WTC11 (cell line): ENCODE measurements at regions not wholly inside any gene's neighbourhood (a gene's known extent, or its start where the extent isn't known, plus 50 kb on each side); places are given as distances from the start of the nearest gene placed in this dataset.

Experiments used
- ATAC-seq: fragments of 200-7000 bp; cut with Tn5 transposase; 2 replicates; pipeline ENCODE4 v1.10.0; 2021; ENCODE audit warnings: mild to moderate bottlenecking, moderate library complexity
- CTCF ChIA-PET: fragments of 300-600 bp; sonication (Branson Sonifier 250); formaldehyde crosslinking; loops from one replicate; lab custom pipeline; 2021; ENCODE audit warnings: antibody characterized with exemption; lab: Charles Lee
- POLR2A ChIA-PET: fragments of 350-600 bp; sonication (Branson Sonifier 250); formaldehyde crosslinking; loops from one replicate; lab custom pipeline; 2021; ENCODE audit warnings: antibody characterized with exemption; lab: Charles Lee
- DNase-seq: peaks from one replicate; pipeline ENCODE4 v3.0.0; 2021; ENCODE audit warnings: low spot score
- H3K27ac Mint-ChIP-seq: 2 replicates; pipeline ENCODE4 v1.8.0; 2021; ENCODE audit warnings: mixed read lengths
- H3K27me3 Mint-ChIP-seq: 2 replicates; pipeline ENCODE4 v1.8.0; 2021; ENCODE audit warnings: low read depth, mild to moderate bottlenecking, moderate library complexity, mixed read lengths
- H3K36me3 Mint-ChIP-seq: 2 replicates; pipeline ENCODE4 v1.8.0; 2021; ENCODE audit warnings: mixed read lengths
- H3K4me1 Mint-ChIP-seq: 2 replicates; pipeline ENCODE4 v1.8.0; 2022; ENCODE audit warnings: mixed read lengths
- H3K4me3 Mint-ChIP-seq: 2 replicates; pipeline ENCODE4 v1.8.0; 2021; ENCODE audit warnings: mild to moderate bottlenecking, moderate library complexity, mixed read lengths
- H3K9me3 Mint-ChIP-seq: 2 replicates; pipeline ENCODE4 v1.8.0; 2021; ENCODE audit warnings: mixed read lengths
- FOXJ3 ChIP-seq: sonication (generic); formaldehyde crosslinking; IDR thresholded peaks from 2 replicates; pipeline ENCODE4 v1.9.0; 2021; ENCODE audit warnings: missing genetic modification reagents, mild to moderate bottlenecking, borderline replicate concordance
- JAZF1 ChIP-seq: fragments of 250-450 bp; sonication (Bioruptor Pico); IDR thresholded peaks from 2 replicates; pipeline ENCODE4 v1.9.0; 2021; ENCODE audit warnings: moderate library complexity, mild to moderate bottlenecking, inconsistent platforms
- MYBL2 ChIP-seq: sonication (generic); formaldehyde crosslinking; IDR thresholded peaks from 2 replicates; pipeline ENCODE4 v1.8.1; 2023; ENCODE audit warnings: mild to moderate bottlenecking, moderate library complexity, missing genetic modification reagents
- SMAD3 ChIP-seq: sonication (generic); formaldehyde crosslinking; IDR thresholded peaks from 2 replicates; pipeline ENCODE4 v1.8.0; 2022; ENCODE audit warnings: missing genetic modification reagents, mild to moderate bottlenecking, borderline replicate concordance
- SMAD4 ChIP-seq: sonication (generic); formaldehyde crosslinking; IDR thresholded peaks from 2 replicates; pipeline ENCODE4 v1.8.0; 2022; ENCODE audit warnings: mild to moderate bottlenecking, missing genetic modification reagents
- TEAD4 ChIP-seq: sonication (generic); formaldehyde crosslinking; IDR thresholded peaks from 2 replicates; pipeline ENCODE4 v1.8.0; 2022; ENCODE audit warnings: mild to moderate bottlenecking, missing genetic modification reagents
- ZNF317 ChIP-seq: sonication (generic); formaldehyde crosslinking; IDR thresholded peaks from 2 replicates; pipeline ENCODE4 v1.8.1; 2023; ENCODE audit warnings: low read depth, mild to moderate bottlenecking, moderate library complexity, missing genetic modification reagents, borderline replicate concordance
- TF ChIP-seq, protein P1 (sequence below): sonication (generic); formaldehyde crosslinking; IDR thresholded peaks from 2 replicates; pipeline ENCODE4 v1.8.0; 2022; ENCODE audit warnings: missing genetic modification reagents
- TF ChIP-seq, protein P2 (sequence below): sonication (generic); formaldehyde crosslinking; IDR thresholded peaks from 2 replicates; pipeline ENCODE4 v1.8.0; 2022; ENCODE audit warnings: mild to moderate bottlenecking, missing genetic modification reagents
- TF ChIP-seq, protein P3 (sequence below): fragments of 250-450 bp; sonication (Bioruptor Pico); conservative IDR thresholded peaks from 2 replicates; pipeline ENCODE4 v1.9.0; 2021; ENCODE audit warnings: mild to moderate bottlenecking
- TF ChIP-seq, protein P4 (sequence below): sonication (generic); formaldehyde crosslinking; IDR thresholded peaks from 2 replicates; pipeline ENCODE4 v1.8.0; 2022; ENCODE audit warnings: mild to moderate bottlenecking, missing genetic modification reagents
- TF ChIP-seq, protein P5 (sequence below): sonication (generic); formaldehyde crosslinking; IDR thresholded peaks from 2 replicates; pipeline ENCODE4 v1.8.1; 2023; ENCODE audit warnings: mild to moderate bottlenecking, missing genetic modification reagents
- TF ChIP-seq, protein P6 (sequence below): sonication (generic); formaldehyde crosslinking; IDR thresholded peaks from 2 replicates; pipeline ENCODE4 v1.8.1; 2022; ENCODE audit warnings: mild to moderate bottlenecking, missing genetic modification reagents, moderate library complexity, borderline replicate concordance
- TF ChIP-seq, protein P7 (sequence below): fragments of 250-450 bp; sonication (Bioruptor Pico); IDR thresholded peaks from 2 replicates; pipeline ENCODE4 v1.9.0; 2021; ENCODE audit warnings: mild to moderate bottlenecking
- TF ChIP-seq, protein P8 (sequence below): fragments of 250-450 bp; sonication (Bioruptor Pico); IDR thresholded peaks from 2 replicates; pipeline ENCODE4 v2.1.2; 2022; ENCODE audit warnings: mild to moderate bottlenecking, moderate library complexity
- TF ChIP-seq, protein P9 (sequence below): fragments of 250-450 bp; sonication (Bioruptor Pico); IDR thresholded peaks from 2 replicates; pipeline ENCODE4 v1.9.0; 2021; ENCODE audit warnings: mild to moderate bottlenecking
- TF ChIP-seq, protein P10 (sequence below): sonication (generic); formaldehyde crosslinking; IDR thresholded peaks from 2 replicates; pipeline ENCODE4 v1.8.0; 2022; ENCODE audit warnings: mild to moderate bottlenecking, missing genetic modification reagents

DNA sequence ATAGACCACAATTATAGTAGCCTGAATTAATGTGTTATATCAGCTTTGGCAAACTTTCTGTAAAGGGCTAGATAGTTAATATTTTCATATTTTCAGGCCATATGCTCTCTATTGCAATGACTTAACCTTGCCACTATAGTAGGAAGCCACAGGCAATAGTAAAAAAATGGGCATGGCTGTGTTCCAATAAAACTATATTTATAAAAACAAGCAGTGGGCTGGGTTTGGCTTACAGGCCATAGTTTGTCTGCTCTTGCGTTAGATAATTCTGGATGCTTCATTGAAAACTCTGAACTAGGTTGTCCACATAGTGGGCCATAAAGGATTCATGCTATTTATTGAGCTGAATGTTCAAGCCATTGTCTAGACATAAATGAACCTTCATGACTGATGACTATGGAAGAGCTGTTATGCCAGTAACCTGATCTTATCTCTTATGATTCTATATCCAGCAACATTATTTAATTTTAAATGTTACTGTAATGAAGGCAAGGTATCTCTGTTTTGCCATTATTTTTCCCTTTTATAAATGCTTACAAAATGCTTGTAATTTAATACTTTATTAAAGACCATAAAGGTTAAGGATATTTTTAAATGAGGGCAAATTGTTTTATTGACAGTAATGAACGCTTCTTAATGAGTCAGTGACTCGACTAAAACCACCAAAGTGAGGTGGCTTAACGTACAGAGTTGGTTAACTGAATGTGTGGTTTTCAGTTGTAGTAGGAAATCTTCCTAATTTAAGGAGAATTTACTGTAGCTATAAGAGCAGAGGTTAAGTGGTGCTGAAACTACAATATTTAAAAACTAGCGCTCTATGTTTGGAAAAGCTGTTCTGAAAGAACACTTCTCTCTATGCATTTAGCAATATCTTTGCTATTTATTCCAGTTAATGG is 560.6 kb downstream of the PRR16 start (continued):
- TF ChIP-seq, protein P1, sequence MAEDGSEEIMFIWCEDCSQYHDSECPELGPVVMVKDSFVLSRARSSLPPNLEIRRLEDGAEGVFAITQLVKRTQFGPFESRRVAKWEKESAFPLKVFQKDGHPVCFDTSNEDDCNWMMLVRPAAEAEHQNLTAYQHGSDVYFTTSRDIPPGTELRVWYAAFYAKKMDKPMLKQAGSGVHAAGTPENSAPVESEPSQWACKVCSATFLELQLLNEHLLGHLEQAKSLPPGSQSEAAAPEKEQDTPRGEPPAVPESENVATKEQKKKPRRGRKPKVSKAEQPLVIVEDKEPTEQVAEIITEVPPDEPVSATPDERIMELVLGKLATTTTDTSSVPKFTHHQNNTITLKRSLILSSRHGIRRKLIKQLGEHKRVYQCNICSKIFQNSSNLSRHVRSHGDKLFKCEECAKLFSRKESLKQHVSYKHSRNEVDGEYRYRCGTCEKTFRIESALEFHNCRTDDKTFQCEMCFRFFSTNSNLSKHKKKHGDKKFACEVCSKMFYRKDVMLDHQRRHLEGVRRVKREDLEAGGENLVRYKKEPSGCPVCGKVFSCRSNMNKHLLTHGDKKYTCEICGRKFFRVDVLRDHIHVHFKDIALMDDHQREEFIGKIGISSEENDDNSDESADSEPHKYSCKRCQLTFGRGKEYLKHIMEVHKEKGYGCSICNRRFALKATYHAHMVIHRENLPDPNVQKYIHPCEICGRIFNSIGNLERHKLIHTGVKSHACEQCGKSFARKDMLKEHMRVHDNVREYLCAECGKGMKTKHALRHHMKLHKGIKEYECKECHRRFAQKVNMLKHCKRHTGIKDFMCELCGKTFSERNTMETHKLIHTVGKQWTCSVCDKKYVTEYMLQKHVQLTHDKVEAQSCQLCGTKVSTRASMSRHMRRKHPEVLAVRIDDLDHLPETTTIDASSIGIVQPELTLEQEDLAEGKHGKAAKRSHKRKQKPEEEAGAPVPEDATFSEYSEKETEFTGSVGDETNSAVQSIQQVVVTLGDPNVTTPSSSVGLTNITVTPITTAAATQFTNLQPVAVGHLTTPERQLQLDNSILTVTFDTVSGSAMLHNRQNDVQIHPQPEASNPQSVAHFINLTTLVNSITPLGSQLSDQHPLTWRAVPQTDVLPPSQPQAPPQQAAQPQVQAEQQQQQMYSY (CRISPR knock-in tag), result no peak
- TF ChIP-seq SMAD4 (CRISPR knock-in tag) (no peak), FOXJ3 (CRISPR knock-in tag) (no peak)
- TF ChIP-seq, protein P2, sequence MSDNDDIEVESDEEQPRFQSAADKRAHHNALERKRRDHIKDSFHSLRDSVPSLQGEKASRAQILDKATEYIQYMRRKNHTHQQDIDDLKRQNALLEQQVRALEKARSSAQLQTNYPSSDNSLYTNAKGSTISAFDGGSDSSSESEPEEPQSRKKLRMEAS, result no peak
- TF ChIP-seq, protein P3, sequence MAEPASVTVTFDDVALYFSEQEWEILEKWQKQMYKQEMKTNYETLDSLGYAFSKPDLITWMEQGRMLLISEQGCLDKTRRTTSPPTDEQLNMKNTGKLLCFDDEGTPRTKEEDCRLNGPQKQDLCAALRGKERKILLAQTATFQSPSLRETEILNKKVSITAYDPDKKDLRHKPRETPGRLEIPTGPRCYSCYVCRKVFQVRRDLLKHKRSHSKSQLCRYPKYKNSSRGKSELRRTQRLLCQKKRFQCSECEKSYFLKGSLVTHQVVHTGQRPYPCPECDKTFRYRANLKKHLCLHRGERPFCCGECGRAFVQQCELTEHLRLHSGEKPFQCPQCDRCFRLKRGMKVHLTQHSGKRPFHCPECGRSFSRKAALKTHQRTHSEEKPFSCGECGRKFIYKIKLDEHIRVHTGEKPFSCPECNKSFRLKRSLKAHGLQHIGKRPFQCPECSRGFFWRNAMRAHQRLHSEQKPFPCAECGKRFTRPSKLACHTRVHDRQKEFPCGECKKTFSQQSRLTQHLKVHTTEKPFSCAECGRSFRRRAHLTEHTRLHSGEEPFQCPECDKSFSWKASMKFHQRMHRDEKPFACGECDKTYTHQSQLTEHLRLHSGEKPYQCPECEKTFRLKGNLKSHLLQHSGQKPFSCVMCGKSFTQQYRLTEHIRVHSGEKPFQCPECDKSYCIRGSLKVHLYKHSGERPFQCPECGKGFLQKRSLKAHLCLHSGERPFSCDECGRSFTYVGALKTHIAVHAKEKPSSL (CRISPR knock-in tag), result no peak
- TF ChIP-seq, protein P4, sequence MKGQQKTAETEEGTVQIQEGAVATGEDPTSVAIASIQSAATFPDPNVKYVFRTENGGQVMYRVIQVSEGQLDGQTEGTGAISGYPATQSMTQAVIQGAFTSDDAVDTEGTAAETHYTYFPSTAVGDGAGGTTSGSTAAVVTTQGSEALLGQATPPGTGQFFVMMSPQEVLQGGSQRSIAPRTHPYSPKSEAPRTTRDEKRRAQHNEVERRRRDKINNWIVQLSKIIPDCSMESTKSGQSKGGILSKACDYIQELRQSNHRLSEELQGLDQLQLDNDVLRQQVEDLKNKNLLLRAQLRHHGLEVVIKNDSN (CRISPR knock-in tag), result no peak

DNA sequence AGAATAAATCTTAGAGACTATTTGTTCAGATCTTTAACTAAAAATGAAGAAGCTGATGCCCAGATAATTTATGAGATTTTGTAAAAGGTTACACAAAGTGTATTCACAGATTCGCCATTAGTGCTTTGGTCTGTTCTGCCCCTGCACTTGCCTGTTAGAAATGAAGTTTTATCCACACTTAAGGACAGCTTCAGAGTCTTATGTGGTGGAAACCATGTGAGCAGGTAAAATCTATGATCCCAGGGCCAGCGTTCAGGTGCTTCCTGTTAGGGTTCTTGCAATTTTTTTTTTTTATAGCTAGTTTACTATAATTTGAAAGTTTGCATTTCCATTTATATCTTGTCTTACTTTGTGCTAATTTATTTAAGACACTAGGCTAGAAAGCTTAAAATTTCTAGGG is 561.6 kb downstream of the PRR16 start:
- no peaks in the 10 kb centered on the region for H3K36me3 Mint-ChIP-seq
- H3K9me3 Mint-ChIP-seq, result no peaks in the 10 kb centered on the region
- ATAC-seq (no peak), DNase-seq (no peak)
- ChIA-PET POLR2A (no interaction called here), CTCF (no interaction called here)
- no peaks in the 10 kb centered on the region for H3K27me3 Mint-ChIP-seq
- H3K27ac Mint-ChIP-seq, result no peak overlapping the region
- TF ChIP-seq SMAD3 (no peak), TEAD4 (CRISPR knock-in tag) (no peak), JAZF1 (CRISPR knock-in tag) (no peak), ZNF317 (no peak), MYBL2 (CRISPR knock-in tag) (no peak)
- TF ChIP-seq, protein P5, sequence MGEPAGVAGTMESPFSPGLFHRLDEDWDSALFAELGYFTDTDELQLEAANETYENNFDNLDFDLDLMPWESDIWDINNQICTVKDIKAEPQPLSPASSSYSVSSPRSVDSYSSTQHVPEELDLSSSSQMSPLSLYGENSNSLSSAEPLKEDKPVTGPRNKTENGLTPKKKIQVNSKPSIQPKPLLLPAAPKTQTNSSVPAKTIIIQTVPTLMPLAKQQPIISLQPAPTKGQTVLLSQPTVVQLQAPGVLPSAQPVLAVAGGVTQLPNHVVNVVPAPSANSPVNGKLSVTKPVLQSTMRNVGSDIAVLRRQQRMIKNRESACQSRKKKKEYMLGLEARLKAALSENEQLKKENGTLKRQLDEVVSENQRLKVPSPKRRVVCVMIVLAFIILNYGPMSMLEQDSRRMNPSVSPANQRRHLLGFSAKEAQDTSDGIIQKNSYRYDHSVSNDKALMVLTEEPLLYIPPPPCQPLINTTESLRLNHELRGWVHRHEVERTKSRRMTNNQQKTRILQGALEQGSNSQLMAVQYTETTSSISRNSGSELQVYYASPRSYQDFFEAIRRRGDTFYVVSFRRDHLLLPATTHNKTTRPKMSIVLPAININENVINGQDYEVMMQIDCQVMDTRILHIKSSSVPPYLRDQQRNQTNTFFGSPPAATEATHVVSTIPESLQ (CRISPR knock-in tag), result no peak
- TF ChIP-seq, protein P6, sequence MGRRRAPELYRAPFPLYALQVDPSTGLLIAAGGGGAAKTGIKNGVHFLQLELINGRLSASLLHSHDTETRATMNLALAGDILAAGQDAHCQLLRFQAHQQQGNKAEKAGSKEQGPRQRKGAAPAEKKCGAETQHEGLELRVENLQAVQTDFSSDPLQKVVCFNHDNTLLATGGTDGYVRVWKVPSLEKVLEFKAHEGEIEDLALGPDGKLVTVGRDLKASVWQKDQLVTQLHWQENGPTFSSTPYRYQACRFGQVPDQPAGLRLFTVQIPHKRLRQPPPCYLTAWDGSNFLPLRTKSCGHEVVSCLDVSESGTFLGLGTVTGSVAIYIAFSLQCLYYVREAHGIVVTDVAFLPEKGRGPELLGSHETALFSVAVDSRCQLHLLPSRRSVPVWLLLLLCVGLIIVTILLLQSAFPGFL (CRISPR knock-in tag), result no peak
- TF ChIP-seq, protein P7, sequence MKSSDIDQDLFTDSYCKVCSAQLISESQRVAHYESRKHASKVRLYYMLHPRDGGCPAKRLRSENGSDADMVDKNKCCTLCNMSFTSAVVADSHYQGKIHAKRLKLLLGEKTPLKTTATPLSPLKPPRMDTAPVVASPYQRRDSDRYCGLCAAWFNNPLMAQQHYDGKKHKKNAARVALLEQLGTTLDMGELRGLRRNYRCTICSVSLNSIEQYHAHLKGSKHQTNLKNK (CRISPR knock-in tag), result no peak
- TF ChIP-seq, protein P8, sequence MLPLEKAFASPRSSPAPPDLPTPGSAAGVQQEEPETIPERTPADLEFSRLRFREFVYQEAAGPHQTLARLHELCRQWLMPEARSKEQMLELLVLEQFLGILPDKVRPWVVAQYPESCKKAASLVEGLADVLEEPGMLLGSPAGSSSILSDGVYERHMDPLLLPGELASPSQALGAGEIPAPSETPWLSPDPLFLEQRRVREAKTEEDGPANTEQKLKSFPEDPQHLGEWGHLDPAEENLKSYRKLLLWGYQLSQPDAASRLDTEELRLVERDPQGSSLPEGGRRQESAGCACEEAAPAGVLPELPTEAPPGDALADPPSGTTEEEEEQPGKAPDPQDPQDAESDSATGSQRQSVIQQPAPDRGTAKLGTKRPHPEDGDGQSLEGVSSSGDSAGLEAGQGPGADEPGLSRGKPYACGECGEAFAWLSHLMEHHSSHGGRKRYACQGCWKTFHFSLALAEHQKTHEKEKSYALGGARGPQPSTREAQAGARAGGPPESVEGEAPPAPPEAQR, result no peak
- TF ChIP-seq, protein P9, sequence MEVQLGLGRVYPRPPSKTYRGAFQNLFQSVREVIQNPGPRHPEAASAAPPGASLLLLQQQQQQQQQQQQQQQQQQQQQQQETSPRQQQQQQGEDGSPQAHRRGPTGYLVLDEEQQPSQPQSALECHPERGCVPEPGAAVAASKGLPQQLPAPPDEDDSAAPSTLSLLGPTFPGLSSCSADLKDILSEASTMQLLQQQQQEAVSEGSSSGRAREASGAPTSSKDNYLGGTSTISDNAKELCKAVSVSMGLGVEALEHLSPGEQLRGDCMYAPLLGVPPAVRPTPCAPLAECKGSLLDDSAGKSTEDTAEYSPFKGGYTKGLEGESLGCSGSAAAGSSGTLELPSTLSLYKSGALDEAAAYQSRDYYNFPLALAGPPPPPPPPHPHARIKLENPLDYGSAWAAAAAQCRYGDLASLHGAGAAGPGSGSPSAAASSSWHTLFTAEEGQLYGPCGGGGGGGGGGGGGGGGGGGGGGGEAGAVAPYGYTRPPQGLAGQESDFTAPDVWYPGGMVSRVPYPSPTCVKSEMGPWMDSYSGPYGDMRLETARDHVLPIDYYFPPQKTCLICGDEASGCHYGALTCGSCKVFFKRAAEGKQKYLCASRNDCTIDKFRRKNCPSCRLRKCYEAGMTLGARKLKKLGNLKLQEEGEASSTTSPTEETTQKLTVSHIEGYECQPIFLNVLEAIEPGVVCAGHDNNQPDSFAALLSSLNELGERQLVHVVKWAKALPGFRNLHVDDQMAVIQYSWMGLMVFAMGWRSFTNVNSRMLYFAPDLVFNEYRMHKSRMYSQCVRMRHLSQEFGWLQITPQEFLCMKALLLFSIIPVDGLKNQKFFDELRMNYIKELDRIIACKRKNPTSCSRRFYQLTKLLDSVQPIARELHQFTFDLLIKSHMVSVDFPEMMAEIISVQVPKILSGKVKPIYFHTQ, result no peak
- TF ChIP-seq, protein P10, sequence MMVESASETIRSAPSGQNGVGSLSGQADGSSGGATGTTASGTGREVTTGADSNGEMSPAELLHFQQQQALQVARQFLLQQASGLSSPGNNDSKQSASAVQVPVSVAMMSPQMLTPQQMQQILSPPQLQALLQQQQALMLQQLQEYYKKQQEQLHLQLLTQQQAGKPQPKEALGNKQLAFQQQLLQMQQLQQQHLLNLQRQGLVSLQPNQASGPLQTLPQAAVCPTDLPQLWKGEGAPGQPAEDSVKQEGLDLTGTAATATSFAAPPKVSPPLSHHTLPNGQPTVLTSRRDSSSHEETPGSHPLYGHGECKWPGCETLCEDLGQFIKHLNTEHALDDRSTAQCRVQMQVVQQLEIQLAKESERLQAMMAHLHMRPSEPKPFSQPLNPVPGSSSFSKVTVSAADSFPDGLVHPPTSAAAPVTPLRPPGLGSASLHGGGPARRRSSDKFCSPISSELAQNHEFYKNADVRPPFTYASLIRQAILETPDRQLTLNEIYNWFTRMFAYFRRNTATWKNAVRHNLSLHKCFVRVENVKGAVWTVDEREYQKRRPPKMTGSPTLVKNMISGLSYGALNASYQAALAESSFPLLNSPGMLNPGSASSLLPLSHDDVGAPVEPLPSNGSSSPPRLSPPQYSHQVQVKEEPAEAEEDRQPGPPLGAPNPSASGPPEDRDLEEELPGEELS (CRISPR knock-in tag), result no peak
- H3K4me3 Mint-ChIP-seq, result no peak overlapping the region
- peaks cover 4% of the 10 kb centered on the region; the same call in 1 of the 2 replicates for H3K4me1 Mint-ChIP-seq
